ENCODE measurements at regions not wholly inside any gene's neighbourhood (a gene's known extent, or its start where the extent isn't known, plus 50 kb on each side); places are given as distances from the start of the nearest gene placed in this dataset.

DNA sequence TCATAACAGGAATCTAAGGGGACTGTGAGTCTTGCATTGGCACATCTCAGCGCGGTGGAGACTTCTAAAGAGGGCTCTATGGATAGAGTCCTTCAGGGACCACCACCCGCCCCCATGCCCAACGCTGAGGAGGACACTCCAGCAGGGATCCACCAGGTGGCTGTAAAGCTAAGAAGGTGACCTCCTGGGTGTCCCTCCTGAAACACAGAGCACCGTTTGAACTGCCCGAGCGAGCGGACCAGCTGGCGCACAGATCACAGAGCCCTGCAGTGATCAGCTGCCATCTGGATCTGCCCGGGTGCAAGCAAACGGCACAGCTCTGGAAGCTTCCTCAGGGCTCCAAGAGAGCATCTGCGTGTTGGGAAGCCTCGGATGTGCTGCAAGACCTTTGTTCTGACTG, 51.3 kb upstream of the LYST start:
- ATAC-seq (ENCODE audit: poor library complexity), result no peak
- H3K27me3 ChIP-seq (ENCODE audit: control insufficient read depth in 1 of 2, insufficient read depth in 2 of 2, low read length in 2 of 2), result no peaks in the 10 kb centered on the region
- no peak overlapping the region for H3K4me3 Mint-ChIP-seq
- peaks cover 26% of the 10 kb centered on the region for H3K4me1 ChIP-seq (ENCODE audit: insufficient read depth, low read length)
- no peak for DNase-seq
- H3K36me3 ChIP-seq (ENCODE audit: insufficient read depth, low read length), result no peaks in the 10 kb centered on the region
- H3K4me3 ChIP-seq (ENCODE audit: low read length), result no peak overlapping the region
- peaks cover 17% of the 10 kb centered on the region for H3K4me1 Mint-ChIP-seq (ENCODE audit: low read depth)
- H3K27ac Mint-ChIP-seq, result no peak overlapping the region
- no peak for TF ChIP-seq CTCF (IDR thresholded peaks at IDR 0.05)
- intact Hi-C loops (cut with DNase I, micrococcal nuclease), result no loop called here
- H3K9me3 ChIP-seq (ENCODE audit: control insufficient read depth in 1 of 2, insufficient read depth in 1 of 2, low read length in 2 of 2), result no peaks in the 10 kb centered on the region
- no peaks in the 10 kb centered on the region for H3K27me3 Mint-ChIP-seq
- ChIA-PET CTCF (interaction anchor here (2.2 kb wide), 1 partner anchor 54 kb away, joined by 12 read pairs; no protein-coding TSS in a partner anchor), POLR2A (interaction anchor here (1.0 to 2.7 kb wide), 4 partner anchors 18 to 54 kb away, joined by 3 to 12 read pairs (median 4); partner anchors contain the start of gene LYST)
- H3K36me3 Mint-ChIP-seq (ENCODE audit: low read depth), result no peaks in the 10 kb centered on the region
- H3K27ac ChIP-seq (ENCODE audit: low read depth in 1 of 2, low read length in 2 of 2), result no peak overlapping the region
- H3K9me3 Mint-ChIP-seq, result no peaks in the 10 kb centered on the region

- CTCF ChIA-PET, result interaction anchor here (2.2 kb wide), 1 partner anchor 54 kb away, joined by 12 read pairs; no protein-coding TSS in a partner anchor
- intact Hi-C loops (cut with DNase I, micrococcal nuclease), result no loop called here
- TF ChIP-seq CTCF (IDR thresholded peaks at IDR 0.05), result no peak
- Mint-ChIP-seq H3K4me1 (ENCODE audit: low read depth) (peaks cover 10% of the 10 kb centered on the region), H3K36me3 (ENCODE audit: low read depth) (no peaks in the 10 kb centered on the region), H3K4me3 (no peak overlapping the region), H3K27me3 (no peaks in the 10 kb centered on the region), H3K27ac (peak overlapping the region; percentile 34), H3K9me3 (no peaks in the 10 kb centered on the region)
- Histone ChIP-seq H3K27ac (ENCODE audit: low read depth in 1 of 2, low read length in 2 of 2) (no peak overlapping the region), H3K4me1 (ENCODE audit: insufficient read depth, low read length) (peaks cover 19% of the 10 kb centered on the region), H3K27me3 (ENCODE audit: control insufficient read depth in 1 of 2, insufficient read depth in 2 of 2, low read length in 2 of 2) (no peaks in the 10 kb centered on the region), H3K36me3 (ENCODE audit: insufficient read depth, low read length) (no peaks in the 10 kb centered on the region), H3K9me3 (ENCODE audit: control insufficient read depth in 1 of 2, insufficient read depth in 1 of 2, low read length in 2 of 2) (no peaks in the 10 kb centered on the region), H3K4me3 (ENCODE audit: low read length) (no peak overlapping the region)
- POLR2A ChIA-PET, result interaction anchor here (0.9 to 2.7 kb wide), 5 partner anchors 19 to 1439 kb away, joined by 3 to 12 read pairs (median 3); partner anchors contain the start of gene LYST
- DNase-seq (peak; percentile 7 to 88 (median 47)), ATAC-seq (ENCODE audit: poor library complexity) (peak; percentile 95)
Measured at GRCh38 chr1:235917267-235917811, 50.6 kb upstream of the LYST start.
